CD8-positive, alpha-beta memory T cell (primary cell): ENCODE measurements at regions not wholly inside any gene's neighbourhood (a gene's known extent, or its start where the extent isn't known, plus 50 kb on each side); places are given as distances from the start of the nearest gene placed in this dataset.

Experiments used
- CTCF ChIA-PET: fragments of 350-600 bp; sonication (Branson Sonifier 250); formaldehyde crosslinking; loops from one replicate; lab custom pipeline; 2021; ENCODE audit warnings: antibody characterized with exemption; lab: Charles Lee
- POLR2A ChIA-PET: fragments of 350-600 bp; sonication (Branson Sonifier 250); formaldehyde crosslinking; loops from one replicate; lab custom pipeline; 2021; ENCODE audit warnings: antibody characterized with exemption; lab: Charles Lee
- DNase-seq, 5 donors: peaks; one replicate each; pipeline versions ENCODE4 v3.0.0 to v3.0.0-alpha.2; 2020 to 2022; ENCODE audit warnings: mixed read lengths in 1 of 5
- H3K27ac ChIP-seq: one replicate; pipeline ENCODE4 v1.7.0; 2013; ENCODE audit warnings: low read depth, mild to moderate bottlenecking, low read length, moderate library complexity
- H3K27me3 ChIP-seq: 2 replicates; pipeline ENCODE4 v1.7.0; 2013; ENCODE audit warnings: low read length, mild to moderate bottlenecking; ENCODE audit not compliant: insufficient read depth, poor library complexity, severe bottlenecking
- H3K36me3 ChIP-seq: 2 replicates; pipeline ENCODE4 v1.7.0; 2013; ENCODE audit warnings: mild to moderate bottlenecking, low read length, moderate library complexity; ENCODE audit not compliant: insufficient read depth
- H3K4me1 ChIP-seq: 2 replicates; pipeline ENCODE4 v1.7.0; 2013; ENCODE audit warnings: mild to moderate bottlenecking, low read length, moderate library complexity; ENCODE audit not compliant: insufficient read depth
- H3K4me3 ChIP-seq: 2 replicates; pipeline ENCODE4 v1.7.0; 2013; ENCODE audit warnings: mild to moderate bottlenecking, low read length
- H3K9me3 ChIP-seq: 2 replicates; pipeline ENCODE4 v1.7.0; 2013; ENCODE audit warnings: mild to moderate bottlenecking, low read length
- H3K27ac Mint-ChIP-seq, 8 donors: one replicate each; pipeline ENCODE4 v1.8.0; 2020 to 2021; ENCODE audit warnings: mixed read lengths in 8 of 8, mild to moderate bottlenecking in 6 of 8, inconsistent platforms in 3 of 8, moderate library complexity in 3 of 8
- H3K27me3 Mint-ChIP-seq, 2 donors: one replicate each; pipeline ENCODE4 v1.8.0; 2020 to 2021; ENCODE audit warnings: mixed read lengths in 2 of 2, mild to moderate bottlenecking in 1 of 2, moderate library complexity in 1 of 2
- H3K36me3 Mint-ChIP-seq, 3 donors: one replicate each; pipeline ENCODE4 v1.8.0; 2020 to 2021; ENCODE audit warnings: mixed read lengths in 3 of 3, inconsistent platforms in 1 of 3, mild to moderate bottlenecking in 1 of 3
- H3K4me1 Mint-ChIP-seq, 3 donors: one replicate each; pipeline ENCODE4 v1.8.0; 2020 to 2021; ENCODE audit warnings: mixed read lengths in 3 of 3, inconsistent platforms in 1 of 3, mild to moderate bottlenecking in 1 of 3
- H3K4me3 Mint-ChIP-seq, 7 donors: one replicate each; pipeline ENCODE4 v1.8.0; 2020 to 2021; ENCODE audit warnings: mixed read lengths in 7 of 7, mild to moderate bottlenecking in 6 of 7, moderate library complexity in 4 of 7, inconsistent platforms in 2 of 7
- H3K9me3 Mint-ChIP-seq, 5 donors: one replicate each; pipeline ENCODE4 v1.8.0; 2020 to 2022; ENCODE audit warnings: mixed read lengths in 5 of 5, mild to moderate bottlenecking in 3 of 5, moderate library complexity in 2 of 5, inconsistent platforms in 1 of 5

- POLR2A ChIA-PET: no interaction called here
These were observed 105.6 kb downstream of the LLPH start for GRCh38 chr12:66024949-66025348.

DNA sequence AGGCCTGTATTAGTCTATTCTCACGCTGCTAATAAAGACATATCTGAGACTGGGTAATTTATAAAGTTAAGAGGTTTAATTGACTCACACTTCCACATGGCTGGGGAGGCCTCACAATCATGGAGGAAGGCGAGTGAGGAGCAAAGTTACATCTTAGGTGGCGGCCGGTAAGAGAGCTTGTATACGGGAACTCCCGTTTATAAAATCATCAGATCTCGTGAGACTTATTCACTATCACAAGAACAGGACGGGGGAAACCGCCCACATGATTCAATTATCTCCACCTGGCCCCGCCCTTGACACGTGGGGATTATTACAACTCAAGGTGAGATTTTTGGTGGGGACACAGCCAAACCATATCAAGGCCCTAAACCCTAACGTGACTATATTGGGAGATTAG is 110.1 kb downstream of the LLPH start:
- H3K4me1 ChIP-seq: no peaks in the 10 kb centered on the region
- H3K4me3 ChIP-seq: no peak overlapping the region
- ChIA-PET POLR2A (no interaction called here), CTCF (no interaction called here)
- no peaks in the 10 kb centered on the region for H3K9me3 ChIP-seq
- no peak for DNase-seq
- no peaks in the 10 kb centered on the region for H3K27me3 ChIP-seq
- Mint-ChIP-seq H3K36me3 (no peaks in the 10 kb centered on the region), H3K27me3 (peaks cover 4 to 38% of the 10 kb centered on the region in 2 donors), H3K9me3 (peaks cover 0 to 2% (median 0%) of the 10 kb centered on the region in 5 donors), H3K4me1 (no peaks in the 10 kb centered on the region), H3K4me3 (no peak overlapping the region), H3K27ac (no peak overlapping the region)
- no peaks in the 10 kb centered on the region for H3K36me3 ChIP-seq
- no peak overlapping the region for H3K27ac ChIP-seq

More at GRCh38 chr12:66024949-66025348, 105.6 kb downstream of the LLPH start:
- CTCF ChIA-PET: no interaction called here
- H3K4me1 ChIP-seq: no peaks in the 10 kb centered on the region
- H3K36me3 ChIP-seq: no peaks in the 10 kb centered on the region
- Mint-ChIP-seq H3K27me3 (peaks cover 4 to 27% of the 10 kb centered on the region in 2 donors), H3K36me3 (no peaks in the 10 kb centered on the region), H3K27ac (no peak overlapping the region), H3K4me1 (no peaks in the 10 kb centered on the region), H3K4me3 (no peak overlapping the region), H3K9me3 (peaks cover 0 to 2% (median 0%) of the 10 kb centered on the region in 5 donors)
- H3K27me3 ChIP-seq: no peaks in the 10 kb centered on the region
- DNase-seq: no peak
- H3K4me3 ChIP-seq: no peak overlapping the region
- H3K27ac ChIP-seq: no peak overlapping the region
- H3K9me3 ChIP-seq: no peaks in the 10 kb centered on the region

DNA sequence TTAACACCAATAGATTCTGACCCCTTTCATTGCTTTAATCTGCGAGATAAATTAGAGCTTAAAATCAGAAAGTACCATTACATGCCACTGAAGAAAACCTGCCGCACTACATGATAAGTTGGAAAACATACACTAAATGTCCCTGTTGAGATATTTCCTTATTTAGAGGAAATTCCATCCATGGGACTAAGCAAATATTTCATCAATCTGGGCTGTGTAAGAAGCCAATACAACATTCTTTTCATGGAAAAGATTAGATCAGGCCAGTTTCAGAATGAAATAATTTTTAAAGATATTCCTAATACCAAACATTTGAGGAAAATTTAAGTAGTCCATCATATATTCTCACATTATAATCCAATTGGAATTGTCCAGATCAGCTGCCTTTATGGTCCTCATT is 112.8 kb downstream of the LLPH start:
- H3K4me1 Mint-ChIP-seq: no peaks in the 10 kb centered on the region
- Histone ChIP-seq H3K36me3 (no peaks in the 10 kb centered on the region), H3K27ac (no peak overlapping the region), H3K4me3 (no peak overlapping the region), H3K9me3 (no peaks in the 10 kb centered on the region), H3K27me3 (no peaks in the 10 kb centered on the region), H3K4me1 (no peaks in the 10 kb centered on the region)
- ChIA-PET CTCF (no interaction called here), POLR2A (no interaction called here)
- H3K36me3 Mint-ChIP-seq: no peaks in the 10 kb centered on the region
- DNase-seq: no peak
- peaks cover 0 to 1% (median 0%) of the 10 kb centered on the region in 5 donors for H3K9me3 Mint-ChIP-seq
- H3K27me3 Mint-ChIP-seq: peaks cover 3 to 22% of the 10 kb centered on the region in 2 donors
- H3K27ac Mint-ChIP-seq: no peak overlapping the region
- H3K4me3 Mint-ChIP-seq: no peak overlapping the region
